B cell (primary cell): ENCODE measurements at regions not wholly inside any gene's neighbourhood (a gene's known extent, or its start where the extent isn't known, plus 50 kb on each side); places are given as distances from the start of the nearest gene placed in this dataset.

Experiments
- ATAC-seq: fragments of 200-7000 bp; cut with Tn5 transposase; one replicate; pipeline ENCODE4 v1.10.0; 2021; ENCODE audit warnings: low read depth, mild to moderate bottlenecking, moderate number of reproducible peaks, moderate library complexity
- CTCF ChIA-PET: fragments of 350-600 bp; sonication (Branson Sonifier 250); formaldehyde crosslinking; loops from one replicate; lab custom pipeline; 2021; ENCODE audit warnings: antibody characterized with exemption, inconsistent platforms; lab: Charles Lee
- POLR2A ChIA-PET: fragments of 350-600 bp; sonication (Branson Sonifier 250); formaldehyde crosslinking; loops from one replicate; lab custom pipeline; 2021; ENCODE audit warnings: antibody characterized with exemption; lab: Charles Lee
- DNase-seq: peaks from one replicate; pipeline ENCODE4 v3.0.0; 2013
- H2AFZ ChIP-seq: 2 replicates; pipeline ENCODE4 v1.6.1; 2012; ENCODE audit warnings: mild to moderate bottlenecking, low read depth, low read length; ENCODE audit not compliant: insufficient read depth, poor library complexity, severe bottlenecking
- H3K27ac ChIP-seq, 2 donors: 1 replicate in 1 of 2; 2 replicates in 1 of 2; pipeline ENCODE4 v1.5.1; 2012 to 2013; ENCODE audit warnings: low read length in 2 of 2, mild to moderate bottlenecking in 2 of 2, moderate library complexity in 1 of 2
- H3K27me3 ChIP-seq, 4 experiments: fragments of 200-600 bp in 1 of 4; sonication (generic) in 1 of 4; replicated peaks in 1 of 4; 1 replicate in 2 of 4; 2 replicates in 2 of 4; pipeline versions ENCODE4 v1.6.1 to v1.7.0; 2013 to 2016; ENCODE audit warnings: low read length in 3 of 4, mild to moderate bottlenecking in 2 of 4, mixed read lengths in 1 of 4, moderate library complexity in 1 of 4; ENCODE audit not compliant: insufficient read depth in 4 of 4, control insufficient read depth in 3 of 4; ENCODE audit errors: control extremely low read depth in 1 of 4
- H3K36me3 ChIP-seq, 2 experiments: replicated peaks in 1 of 2; 1 replicate in 1 of 2; 2 replicates in 1 of 2; pipeline versions ENCODE4 v1.6.1 to v1.7.1; 2013; ENCODE audit warnings: low read length in 1 of 2; ENCODE audit not compliant: insufficient read depth in 2 of 2, control insufficient read depth in 1 of 2; ENCODE audit errors: control extremely low read depth in 1 of 2, extremely low read depth in 1 of 2
- H3K4me1 ChIP-seq, 2 donors: fragments of 200-600 bp in 1 of 2; sonication (generic) in 1 of 2; 1 replicate in 1 of 2; 2 replicates in 1 of 2; pipeline versions ENCODE4 v1.5.1 to v1.6.1; 2013 to 2017; ENCODE audit warnings: low read length in 2 of 2; ENCODE audit not compliant: control insufficient read depth in 2 of 2, insufficient read depth in 2 of 2
- H3K4me2 ChIP-seq: replicated peaks from 2 replicates; pipeline ENCODE3; 2012; ENCODE audit warnings: mild to moderate bottlenecking, low read depth, low read length; ENCODE audit not compliant: poor library complexity, severe bottlenecking
- H3K4me3 ChIP-seq, 5 experiments: fragments of 200-600 bp in 1 of 5; sonication (generic) in 1 of 5; 1 replicate in 3 of 5; 2 replicates in 2 of 5; pipeline versions ENCODE4 v1.5.1 to v1.7.0; 2011 to 2016; ENCODE audit warnings: low read length in 4 of 5, mild to moderate bottlenecking in 4 of 5, low read depth in 2 of 5, control low read depth in 1 of 5, moderate library complexity in 1 of 5; ENCODE audit not compliant: insufficient read depth in 1 of 5; ENCODE audit errors: control extremely low read depth in 1 of 5, extremely low read depth in 1 of 5
- H3K79me2 ChIP-seq: fragments of 200-600 bp; sonication (generic); one replicate; pipeline ENCODE4 v1.6.0; 2016; ENCODE audit warnings: low read length; ENCODE audit not compliant: control insufficient read depth, insufficient read depth
- H3K9ac ChIP-seq: fragments of 200-600 bp; sonication (generic); 2 replicates; pipeline ENCODE4 v1.6.1; 2017; ENCODE audit warnings: mild to moderate bottlenecking, low read length, moderate library complexity
- H3K9me3 ChIP-seq, 3 donors: one replicate each; pipeline versions ENCODE4 v1.6.1 to v1.7.1; 2013; ENCODE audit warnings: low read length in 2 of 3; ENCODE audit not compliant: control insufficient read depth in 2 of 3, insufficient read depth in 1 of 3; ENCODE audit errors: control extremely low read depth in 1 of 3
- H4K20me1 ChIP-seq: 2 replicates; pipeline ENCODE4 v1.6.0; 2012; ENCODE audit warnings: mild to moderate bottlenecking, low read length; ENCODE audit not compliant: insufficient read depth, control insufficient read depth, poor library complexity, severe bottlenecking
- H3K27ac Mint-ChIP-seq: one replicate; pipeline ENCODE4 v1.8.0; 2021; ENCODE audit warnings: mixed read lengths
- H3K27me3 Mint-ChIP-seq: one replicate; pipeline ENCODE4 v1.8.0; 2021; ENCODE audit warnings: mixed read lengths
- H3K4me1 Mint-ChIP-seq: one replicate; pipeline ENCODE4 v1.8.0; 2021; ENCODE audit warnings: mixed read lengths
- H3K4me3 Mint-ChIP-seq: one replicate; pipeline ENCODE4 v1.8.0; 2021; ENCODE audit warnings: mixed read lengths
- H3K9me3 Mint-ChIP-seq: one replicate; pipeline ENCODE4 v1.8.0; 2022; ENCODE audit warnings: mixed read lengths; ENCODE audit not compliant: insufficient read depth
- CTCF ChIP-seq: fragments of 200-600 bp; IDR thresholded peaks from one replicate; pipeline ENCODE4 v1.8.0; 2022; ENCODE audit warnings: antibody characterized with exemption, mild to moderate bottlenecking
- EZH2 ChIP-seq: IDR thresholded peaks from 2 replicates; pipeline ENCODE4 v1.6.1; 2012; ENCODE audit warnings: borderline replicate concordance, low read depth, mild to moderate bottlenecking, moderate library complexity, low read length; ENCODE audit not compliant: insufficient read depth, poor library complexity, severe bottlenecking
- whole genome bisulfite sequencing: methylation state at CpG from one replicate; pipeline ENCODE4 v1.1.5; 2013; ENCODE audit warnings: missing lambda C conversion rate; ENCODE audit not compliant: insufficient coverage; 5-methylcytosine and 5-hydroxymethylcytosine counted together
- intact Hi-C: fragments of 100-400 bp; cut with micrococcal nuclease; formaldehyde crosslinking; loops from one replicate; pipeline ENCODE4 v1.10.0; 2022

- Histone ChIP-seq H3K4me3 (no peak overlapping the region), H2AFZ (no peak overlapping the region), H3K27me3 (no peaks in the 10 kb centered on the region), H4K20me1 (no peaks in the 10 kb centered on the region), H3K27ac (no peak overlapping the region), H3K4me1 (no peaks in the 10 kb centered on the region), H3K36me3 (no peaks in the 10 kb centered on the region), H3K4me2 (no peak overlapping the region), H3K79me2 (no peaks in the 10 kb centered on the region), H3K9me3 (peaks cover 3 to 13% (median 8%) of the 10 kb centered on the region in 3 donors), H3K9ac (no peak overlapping the region)
- intact Hi-C loops: no loop called here
- peaks cover 2% of the 10 kb centered on the region for H3K9me3 Mint-ChIP-seq
- ChIA-PET CTCF (no interaction called here), POLR2A (no interaction called here)
- H3K27me3 Mint-ChIP-seq: no peaks in the 10 kb centered on the region
- ATAC-seq: no peak
- no peak for DNase-seq
- no peak overlapping the region for H3K27ac Mint-ChIP-seq
- no CpG with 5 or more reads among the region's 3 CpGs for WGBS
- no peak overlapping the region for H3K4me3 Mint-ChIP-seq
- H3K4me1 Mint-ChIP-seq: no peaks in the 10 kb centered on the region
- no peak for TF ChIP-seq CTCF
Measured at GRCh38 chr1:166740668-166741276, 98.5 kb upstream of the POGK start.

- peaks cover 0 to 2% (median 0%) of the 10 kb centered on the region in 4 experiments for H3K27me3 ChIP-seq
- no peaks in the 10 kb centered on the region for H3K4me1 Mint-ChIP-seq
- H3K36me3 ChIP-seq: no peaks in the 10 kb centered on the region
- H3K9ac ChIP-seq: no peak overlapping the region
- H3K9me3 Mint-ChIP-seq: no peaks in the 10 kb centered on the region
- H3K27ac ChIP-seq: no peak overlapping the region
- H4K20me1 ChIP-seq: no peaks in the 10 kb centered on the region
- peaks cover 0 to 2% (median 0%) of the 10 kb centered on the region in 3 donors for H3K9me3 ChIP-seq
- no CpG with 5 or more reads among the region's 1 CpG for WGBS
- no peaks in the 10 kb centered on the region for H3K79me2 ChIP-seq
- H3K27me3 Mint-ChIP-seq: peaks cover 3% of the 10 kb centered on the region
- CTCF ChIA-PET: no interaction called here
- no peak overlapping the region for H3K4me2 ChIP-seq
- H3K4me1 ChIP-seq: no peaks in the 10 kb centered on the region
- ATAC-seq (no peak), DNase-seq (no peak)
- H3K4me3 ChIP-seq: no peak overlapping the region
- intact Hi-C loops: no loop called here
- H3K27ac Mint-ChIP-seq: no peak overlapping the region
- TF ChIP-seq EZH2 (no peak), CTCF (no peak)
- POLR2A ChIA-PET: no interaction called here
- no peak overlapping the region for H2AFZ ChIP-seq
- H3K4me3 Mint-ChIP-seq: no peak overlapping the region
Measured at GRCh38 chr1:166763318-166763717, 76.0 kb upstream of the POGK start.
